GM21529 (cell line): ENCODE measurements at regions not wholly inside any gene's neighbourhood (a gene's known extent, or its start where the extent isn't known, plus 50 kb on each side); places are given as distances from the start of the nearest gene placed in this dataset.
"Not testable (repeated sequence)": the region's sequence is repeated elsewhere in the genome, so short reads cannot be mapped to it uniquely, and the experiment has no call there.

ENCODE experiments used
- ATAC-seq: cut with Tn5 transposase; IDR thresholded peaks from one replicate; pipeline ENCODE4 v1.9.1; 2021; ENCODE audit not compliant: unreplicated experiment

DNA sequence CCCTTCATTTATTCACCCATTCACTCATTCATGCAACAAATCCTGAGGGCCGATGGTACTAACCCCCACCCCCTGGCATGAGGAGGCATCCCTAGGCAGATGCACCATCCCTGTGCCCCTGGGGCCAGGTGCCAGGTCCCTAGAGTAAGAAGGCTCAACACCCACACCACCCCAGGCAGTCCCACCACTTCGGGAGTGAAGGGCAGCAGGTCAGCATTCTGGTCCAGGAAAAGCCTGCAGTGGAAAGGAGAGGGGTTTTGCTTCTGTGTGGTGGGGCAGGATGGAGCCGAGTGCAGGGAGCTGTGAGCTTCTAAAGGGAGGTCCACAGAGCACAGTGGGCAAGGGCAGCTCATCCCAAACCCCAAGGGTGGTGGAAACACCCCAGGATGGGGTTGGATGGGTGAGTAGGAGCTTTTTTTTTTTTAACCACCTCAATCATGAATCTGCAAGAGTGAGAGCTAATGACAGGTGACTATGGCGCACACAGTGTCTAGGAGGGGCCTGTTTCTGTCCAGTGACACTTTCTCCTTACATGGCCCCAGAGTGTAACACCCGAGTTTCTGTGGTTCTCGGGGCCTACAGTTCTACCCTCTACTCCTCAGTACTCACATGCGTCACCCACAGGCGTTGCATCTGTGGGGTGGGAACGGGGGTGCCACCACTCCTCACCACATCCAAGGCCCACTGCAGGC lies 414.3 kb downstream of the TMEM121 start:
- ATAC-seq, result no peak

DNA sequence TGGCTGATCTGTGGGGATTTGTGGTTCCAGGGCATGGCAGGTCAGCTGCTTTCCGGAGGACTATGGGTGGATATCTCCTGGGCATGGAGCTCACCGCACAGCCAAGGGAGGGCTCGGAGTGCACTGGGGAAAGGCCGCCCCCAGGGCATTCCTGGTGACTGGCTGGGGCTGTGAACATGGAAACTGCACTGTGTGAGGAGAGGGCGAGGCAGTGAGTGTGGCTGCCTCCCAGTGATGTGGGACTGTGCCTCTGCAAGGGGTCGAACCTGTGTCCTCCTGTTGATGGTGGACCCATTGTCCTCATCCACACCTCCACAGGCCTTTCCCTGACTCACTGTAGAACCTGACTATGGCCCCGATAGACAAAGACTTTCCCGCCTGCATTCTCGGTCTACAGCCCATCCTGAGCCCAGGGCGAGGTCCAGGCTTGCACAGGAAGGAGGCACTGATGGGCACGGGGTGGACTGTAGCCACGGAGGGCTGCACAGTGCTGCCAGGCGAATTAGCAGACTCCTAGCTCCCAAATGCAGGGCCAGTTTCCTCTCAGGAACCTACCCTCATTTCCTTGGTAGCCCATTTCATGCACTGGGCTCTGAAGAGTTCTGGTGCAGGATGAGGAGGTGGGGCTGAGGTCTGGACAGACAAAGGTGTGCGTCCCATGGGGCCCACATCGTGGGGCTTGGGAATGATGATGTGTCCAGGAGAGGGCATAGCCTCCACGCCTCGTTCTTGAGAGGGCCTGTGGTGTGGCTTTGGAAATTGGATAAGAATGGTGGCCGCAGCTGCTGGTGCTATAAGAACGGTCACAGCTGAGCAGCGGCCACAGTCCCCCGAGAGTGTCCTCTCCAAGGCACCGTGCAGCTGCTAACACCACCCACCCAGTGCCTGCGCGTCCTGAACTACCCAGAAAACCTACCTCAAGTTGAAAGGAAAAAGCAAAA lies 415.1 kb downstream of the TMEM121 start:
- ATAC-seq, result no peak

DNA sequence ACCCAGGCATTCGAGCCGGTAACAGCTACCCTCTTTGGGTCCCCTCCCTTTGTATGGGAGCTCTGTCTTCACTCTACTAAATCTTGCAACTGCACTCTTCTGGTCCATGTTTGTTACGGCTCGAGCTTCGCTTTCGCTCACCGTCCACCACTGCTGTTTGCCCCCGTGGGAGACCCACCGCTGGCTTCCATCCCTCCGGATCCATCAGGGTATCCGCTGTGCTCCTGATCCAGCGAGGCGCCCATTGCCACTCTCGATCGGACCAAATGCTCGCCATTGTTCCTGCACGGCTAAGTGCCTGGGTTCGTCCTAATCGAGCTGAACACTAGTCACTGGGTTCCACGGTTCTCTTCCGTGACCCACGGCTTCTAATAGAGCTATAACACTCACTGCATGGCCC lies 416.3 kb downstream of the TMEM121 start:
- not testable (repeated sequence) for ATAC-seq

DNA sequence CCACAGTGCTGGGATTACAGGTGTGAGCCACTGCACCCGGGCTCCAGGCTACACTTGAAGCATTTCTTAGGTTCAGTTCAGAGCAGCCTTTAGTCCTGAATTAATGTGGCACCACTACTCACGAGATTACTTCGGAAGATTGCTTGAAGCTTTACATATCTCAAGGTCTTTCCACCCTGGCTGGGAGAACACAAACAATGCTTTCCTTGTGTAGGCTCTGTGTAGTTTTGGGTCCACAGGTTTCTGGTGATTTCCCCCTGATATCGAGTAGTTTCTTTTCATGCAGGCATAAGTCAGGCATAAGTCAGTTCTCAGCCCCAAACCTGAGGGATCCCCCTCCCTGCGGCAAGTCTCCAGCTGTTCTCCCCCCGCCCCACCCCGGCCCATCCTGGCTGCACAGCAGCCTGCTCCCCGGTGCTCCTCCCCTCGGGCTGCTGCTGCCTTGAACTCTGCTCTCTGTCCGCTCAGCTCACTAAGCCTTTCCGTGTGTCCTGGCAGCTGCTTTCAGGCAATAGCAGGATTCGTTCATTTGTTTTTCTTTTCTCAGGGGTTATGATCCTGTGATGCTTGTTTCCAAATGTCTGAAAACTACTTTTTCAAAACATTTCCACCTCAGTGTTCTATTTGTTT lies 417.7 kb downstream of the TMEM121 start:
- ATAC-seq, result no peak

- no peak for ATAC-seq
These were observed 418.5 kb downstream of the TMEM121 start for GRCh38 chr14:105944632-105945610.

DNA sequence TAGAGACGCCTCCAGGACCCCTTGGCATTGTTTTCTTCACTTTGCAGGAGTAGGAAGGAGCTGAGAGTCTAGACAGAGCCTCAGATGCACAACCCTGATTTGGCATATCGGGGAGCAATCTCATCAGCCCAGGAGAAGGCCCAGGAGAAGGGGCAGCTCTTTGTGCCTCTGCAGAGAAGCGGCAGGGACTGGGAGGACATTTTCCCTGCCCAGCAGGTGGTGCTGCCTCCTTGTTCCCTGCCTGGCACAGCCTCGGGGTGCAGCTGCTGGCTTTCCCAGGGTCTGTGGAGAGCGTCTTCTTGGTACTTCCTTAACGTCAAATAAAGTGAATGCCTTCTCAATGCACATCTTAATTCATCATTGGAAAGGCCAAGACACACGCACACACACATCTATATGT lies 419.5 kb downstream of the TMEM121 start:
- ATAC-seq, result no peak

DNA sequence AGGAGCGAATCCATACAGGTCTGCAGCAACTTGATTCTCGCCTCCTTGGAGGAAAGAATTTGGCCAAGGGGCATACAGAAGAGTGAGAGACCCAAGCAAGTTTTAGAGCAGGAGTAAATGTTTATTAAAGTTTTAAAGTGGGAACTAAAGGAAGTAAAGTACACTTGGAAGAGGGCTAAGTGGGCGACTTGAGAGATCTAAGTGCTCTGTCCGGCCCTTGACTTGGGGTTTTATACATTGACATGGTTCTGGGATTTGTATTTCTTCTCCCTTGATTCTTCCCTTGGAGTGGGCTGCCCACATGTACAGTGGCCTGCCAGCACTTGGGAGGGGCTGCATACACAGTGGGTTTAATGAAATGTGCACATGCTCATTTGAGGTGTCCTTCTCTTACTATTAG lies 421.2 kb downstream of the TMEM121 start:
- no peak for ATAC-seq

DNA sequence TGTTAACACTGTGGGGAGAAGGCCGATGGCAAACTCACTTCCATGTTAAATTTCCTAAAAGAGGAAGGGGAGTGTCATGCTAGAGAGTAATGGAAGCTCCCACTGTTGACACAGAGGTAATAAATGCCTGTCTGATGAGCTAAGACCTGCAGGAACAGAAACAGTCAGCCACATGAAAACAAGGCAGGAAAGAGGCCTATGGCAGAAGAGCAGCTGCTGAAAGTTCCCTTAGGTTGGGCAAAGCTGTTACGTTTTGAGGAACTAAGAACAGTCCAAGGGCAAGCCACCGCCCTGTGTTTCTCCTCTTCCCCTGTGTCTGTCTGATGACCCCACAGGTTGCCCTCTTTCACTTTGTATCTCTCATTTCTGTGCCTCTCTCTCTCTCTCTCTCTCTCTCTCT lies 422.6 kb downstream of the TMEM121 start:
- ATAC-seq, result not testable (repeated sequence)

GRCh38 chr14:105950364-105950892 lies 424.0 kb downstream of the TMEM121 start:
- not testable (repeated sequence) for ATAC-seq

DNA sequence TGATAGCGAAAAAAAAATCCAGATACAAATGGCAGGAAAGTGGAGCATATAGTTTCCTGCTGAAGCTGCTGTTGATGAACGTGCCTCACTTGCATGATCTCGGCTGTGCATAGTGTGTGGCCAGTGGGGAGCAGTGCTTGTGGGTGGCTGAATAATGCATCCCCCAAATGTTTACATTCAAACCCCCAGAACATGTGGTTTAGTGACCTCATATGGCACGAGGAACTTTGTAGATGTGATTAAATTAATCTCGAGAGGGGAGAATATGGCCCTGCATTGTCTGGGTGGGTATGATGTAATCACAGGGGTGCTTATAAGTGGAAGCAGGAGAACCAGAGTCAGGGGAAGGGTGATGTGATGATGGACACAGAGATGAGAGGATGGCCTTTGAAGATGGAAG lies 425.0 kb downstream of the TMEM121 start:
- ATAC-seq, result no peak

- no peak for ATAC-seq
These were observed 425.8 kb downstream of the TMEM121 start for GRCh38 chr14:105952222-105952621.

DNA sequence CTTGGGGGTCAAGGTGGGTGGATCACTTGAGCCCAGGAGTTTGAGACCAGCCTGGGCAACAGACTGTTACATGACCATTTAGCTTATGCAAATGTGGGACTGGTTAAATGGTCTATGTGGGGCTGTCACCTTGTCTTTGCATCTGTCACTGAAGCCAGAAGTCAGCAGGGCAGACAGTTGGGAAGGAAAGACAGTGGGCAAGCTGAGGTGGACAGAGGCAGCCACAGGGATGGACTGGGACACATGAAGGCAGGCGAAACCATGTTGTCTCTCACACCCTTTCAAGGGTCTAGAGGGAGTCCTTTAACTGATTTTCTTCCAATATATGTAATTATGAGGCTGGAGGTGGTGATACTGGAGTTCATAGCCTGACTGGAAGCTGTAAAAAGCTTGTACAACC lies 426.4 kb downstream of the TMEM121 start:
- ATAC-seq, result no peak

DNA sequence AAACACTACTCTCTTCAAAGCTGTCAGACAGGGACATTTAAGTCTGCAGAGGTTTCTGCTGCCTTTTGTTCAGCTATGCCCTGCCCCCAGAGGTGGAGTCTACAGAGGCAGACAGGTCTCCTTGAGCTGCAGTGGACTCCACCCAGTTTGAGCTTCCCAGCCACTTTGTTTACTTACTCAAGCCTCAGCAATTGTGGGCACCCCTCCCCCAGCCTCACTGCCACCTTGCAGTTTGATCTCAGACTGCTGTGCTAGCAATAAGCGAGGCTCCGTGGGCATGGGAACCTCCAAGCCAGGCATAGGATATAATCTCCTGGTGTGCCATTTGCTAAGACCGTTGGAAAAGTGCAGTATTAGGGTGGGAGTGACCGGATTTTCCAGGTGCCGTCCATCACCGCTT lies 435.2 kb downstream of the TMEM121 start:
- ATAC-seq, result not testable (repeated sequence)

GRCh38 chr14:105962532-105962931 lies 436.1 kb downstream of the TMEM121 start:
- ATAC-seq, result no peak

DNA sequence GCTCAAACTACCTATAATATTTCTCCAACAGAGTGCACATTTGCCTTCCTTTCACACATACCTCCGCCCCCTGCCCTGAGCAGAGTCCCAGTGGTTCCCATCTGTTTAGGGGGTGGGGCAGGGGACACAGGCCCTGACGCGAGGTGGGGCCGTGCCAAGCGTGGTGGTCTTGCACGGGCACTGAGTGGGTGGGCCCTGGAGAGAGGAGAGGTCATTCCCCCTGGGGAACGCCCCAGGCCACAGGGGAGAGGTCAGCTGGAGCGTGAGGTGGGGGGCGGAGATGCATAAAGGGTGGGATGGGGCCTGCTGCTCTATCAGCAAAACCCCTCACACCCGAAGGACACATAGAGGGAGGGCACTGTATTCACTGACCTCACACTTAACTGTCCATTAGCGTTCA lies 441.9 kb downstream of the TMEM121 start:
- no peak for ATAC-seq

GRCh38 chr14:105969026-105969425 lies 442.6 kb downstream of the TMEM121 start:
- not testable (repeated sequence) for ATAC-seq

- not testable (repeated sequence) for ATAC-seq
These were observed 444.4 kb downstream of the TMEM121 start for GRCh38 chr14:105970821-105971220.

DNA sequence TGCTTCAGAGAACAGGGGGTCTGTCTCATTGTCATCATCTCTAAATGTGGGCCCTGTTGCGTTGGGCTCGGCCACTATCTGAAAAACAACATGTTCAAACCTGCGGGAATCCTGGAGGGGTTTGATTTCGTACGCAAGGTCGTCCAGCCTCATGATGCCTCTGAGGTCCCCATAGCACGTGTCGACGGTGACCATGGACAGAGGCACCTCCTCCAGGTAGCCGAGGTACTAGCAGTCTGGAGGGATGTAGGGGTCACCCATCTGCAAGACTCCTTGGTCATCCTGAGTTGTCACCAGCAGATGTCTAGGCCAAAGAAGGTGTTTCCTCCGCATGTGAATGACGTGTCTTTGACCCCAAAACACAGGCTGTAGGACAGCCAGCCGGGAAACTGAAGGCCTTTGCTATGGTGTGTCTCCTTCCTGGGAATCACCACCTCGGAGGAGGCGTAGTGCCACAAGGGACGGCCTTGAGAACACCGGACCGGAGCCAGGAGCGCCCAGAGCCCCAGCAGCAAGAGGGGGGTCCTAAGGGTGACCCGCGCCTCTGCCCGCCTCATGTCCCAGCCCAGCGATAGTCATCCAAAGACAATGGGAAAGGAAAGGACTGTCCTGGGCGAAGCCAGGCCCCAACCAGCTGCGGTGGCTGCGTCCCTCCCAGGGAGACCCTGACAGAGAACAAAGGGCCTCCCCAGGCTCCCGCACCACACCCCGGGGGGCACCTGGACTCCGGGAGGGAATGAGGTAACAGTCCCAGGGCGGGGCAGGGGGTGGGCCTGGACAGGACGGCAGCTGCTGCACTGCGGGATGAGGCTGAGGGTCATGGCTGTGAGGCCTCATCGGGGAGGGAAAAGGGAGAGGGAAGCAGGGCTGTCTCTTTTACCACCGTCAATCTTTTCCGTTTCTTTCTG lies 445.5 kb downstream of the TMEM121 start:
- ATAC-seq, result no peak

DNA sequence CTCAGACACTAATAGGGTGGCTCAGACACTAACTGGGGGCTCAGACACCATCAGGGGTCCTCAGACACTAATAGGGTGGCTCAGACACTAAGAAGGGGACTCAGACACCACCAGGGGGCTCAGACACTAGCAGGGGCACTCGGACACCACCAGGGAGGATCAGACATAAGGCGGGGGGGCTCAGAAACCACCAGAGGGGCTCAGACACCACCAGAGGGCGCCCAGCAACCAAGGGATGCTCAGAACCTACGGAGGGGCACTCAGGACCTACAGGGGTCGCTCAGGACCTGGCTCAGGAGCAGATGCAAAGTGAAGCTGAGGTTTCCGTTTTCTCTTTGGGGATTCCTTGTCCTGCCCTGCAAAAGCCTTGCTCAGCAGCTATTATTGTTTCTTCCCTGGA lies 448.5 kb downstream of the TMEM121 start:
- ATAC-seq, result no peak
